MM.1S (cell line): ENCODE measurements at regions not wholly inside any gene's neighbourhood (a gene's known extent, or its start where the extent isn't known, plus 50 kb on each side); places are given as distances from the start of the nearest gene placed in this dataset.

Experiments used
- EZH2 ChIP-seq: fragments of 300-600 bp; sonication (generic); optimal IDR thresholded peaks from 2 replicates; pipeline ENCODE3; 2017; ENCODE audit warnings: low read depth, mild to moderate bottlenecking, antibody characterized with exemption, low read length, mixed read lengths
- TF ChIP-seq, protein P1 (sequence below): fragments of 300-600 bp; sonication (generic); IDR thresholded peaks from 2 replicates; pipeline ENCODE4 v1.5.1; 2016; ENCODE audit warnings: antibody characterized with exemption, low read length, mixed read lengths

DNA sequence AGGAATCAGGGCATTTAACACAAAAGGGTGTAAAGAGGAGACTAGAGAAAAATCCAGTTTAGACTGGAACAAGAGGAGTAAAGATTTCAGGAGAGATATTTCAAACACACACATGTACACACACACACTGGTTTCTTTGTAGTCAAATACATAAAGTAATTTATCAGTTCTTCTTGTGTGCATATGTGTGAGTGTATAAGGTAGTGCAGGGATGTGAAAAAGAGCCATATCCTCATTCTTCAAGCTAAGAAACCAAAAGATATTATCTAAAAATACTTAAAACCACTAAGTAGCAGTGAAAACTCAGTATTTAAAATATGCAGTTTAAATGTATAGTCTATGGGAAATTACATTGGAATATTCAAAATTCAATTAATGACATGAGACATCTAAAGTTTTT lies 52.5 kb upstream of the CARD18 start:
- TF ChIP-seq, protein P1, sequence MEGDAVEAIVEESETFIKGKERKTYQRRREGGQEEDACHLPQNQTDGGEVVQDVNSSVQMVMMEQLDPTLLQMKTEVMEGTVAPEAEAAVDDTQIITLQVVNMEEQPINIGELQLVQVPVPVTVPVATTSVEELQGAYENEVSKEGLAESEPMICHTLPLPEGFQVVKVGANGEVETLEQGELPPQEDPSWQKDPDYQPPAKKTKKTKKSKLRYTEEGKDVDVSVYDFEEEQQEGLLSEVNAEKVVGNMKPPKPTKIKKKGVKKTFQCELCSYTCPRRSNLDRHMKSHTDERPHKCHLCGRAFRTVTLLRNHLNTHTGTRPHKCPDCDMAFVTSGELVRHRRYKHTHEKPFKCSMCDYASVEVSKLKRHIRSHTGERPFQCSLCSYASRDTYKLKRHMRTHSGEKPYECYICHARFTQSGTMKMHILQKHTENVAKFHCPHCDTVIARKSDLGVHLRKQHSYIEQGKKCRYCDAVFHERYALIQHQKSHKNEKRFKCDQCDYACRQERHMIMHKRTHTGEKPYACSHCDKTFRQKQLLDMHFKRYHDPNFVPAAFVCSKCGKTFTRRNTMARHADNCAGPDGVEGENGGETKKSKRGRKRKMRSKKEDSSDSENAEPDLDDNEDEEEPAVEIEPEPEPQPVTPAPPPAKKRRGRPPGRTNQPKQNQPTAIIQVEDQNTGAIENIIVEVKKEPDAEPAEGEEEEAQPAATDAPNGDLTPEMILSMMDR = no peak
- TF ChIP-seq EZH2 = no peak
